HG02970 (cell line): ENCODE measurements at regions not wholly inside any gene's neighbourhood (a gene's known extent, or its start where the extent isn't known, plus 50 kb on each side); places are given as distances from the start of the nearest gene placed in this dataset.

ENCODE experiments used
- ATAC-seq: cut with Tn5 transposase; IDR thresholded peaks from one replicate; pipeline ENCODE4 v1.9.1; 2021; ENCODE audit warnings: mild to moderate bottlenecking, moderate library complexity, moderate number of reproducible peaks; ENCODE audit not compliant: unreplicated experiment, low FRiP score

DNA sequence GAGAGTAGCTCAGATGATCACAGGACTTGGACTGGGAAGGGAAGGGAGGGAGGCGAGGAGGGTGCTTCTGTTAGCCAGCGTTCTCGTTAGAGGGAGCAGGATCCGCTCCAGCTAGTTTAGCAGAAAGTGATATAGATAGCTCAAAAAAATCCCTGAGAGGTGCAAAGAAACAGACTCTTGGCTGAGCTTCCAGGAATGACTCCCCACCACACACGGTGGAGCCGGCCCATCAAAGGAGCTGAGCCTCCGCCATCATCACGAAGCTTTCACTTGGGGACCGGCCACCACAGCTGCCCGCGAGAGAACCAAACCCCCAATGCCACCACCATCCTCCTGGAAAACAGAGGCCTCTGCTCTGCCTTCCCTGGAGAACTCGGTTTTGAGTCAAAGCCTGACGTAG, 124.6 kb upstream of the BCL2L14 start:
- ATAC-seq: no peak

DNA sequence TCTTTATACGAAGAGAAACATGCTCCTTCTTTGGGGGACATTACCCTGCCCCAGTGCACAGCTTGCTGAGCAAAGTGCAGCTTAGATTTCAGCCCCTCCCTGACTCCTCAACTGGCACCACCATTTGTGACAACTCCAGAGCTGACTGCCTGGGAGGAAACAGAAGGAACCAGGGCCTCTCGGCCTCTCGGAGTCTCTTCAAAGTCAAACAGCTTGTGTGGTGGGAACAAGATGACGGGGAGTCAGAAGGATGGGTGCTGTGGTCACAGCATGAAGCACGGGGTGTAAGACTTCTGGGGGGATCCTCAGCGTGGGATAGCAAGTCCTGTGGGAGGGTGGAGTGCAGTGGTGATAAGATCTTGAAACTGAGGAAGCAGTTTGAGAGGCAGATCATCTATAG, 123.5 kb upstream of the BCL2L14 start:
- ATAC-seq: no peak

DNA sequence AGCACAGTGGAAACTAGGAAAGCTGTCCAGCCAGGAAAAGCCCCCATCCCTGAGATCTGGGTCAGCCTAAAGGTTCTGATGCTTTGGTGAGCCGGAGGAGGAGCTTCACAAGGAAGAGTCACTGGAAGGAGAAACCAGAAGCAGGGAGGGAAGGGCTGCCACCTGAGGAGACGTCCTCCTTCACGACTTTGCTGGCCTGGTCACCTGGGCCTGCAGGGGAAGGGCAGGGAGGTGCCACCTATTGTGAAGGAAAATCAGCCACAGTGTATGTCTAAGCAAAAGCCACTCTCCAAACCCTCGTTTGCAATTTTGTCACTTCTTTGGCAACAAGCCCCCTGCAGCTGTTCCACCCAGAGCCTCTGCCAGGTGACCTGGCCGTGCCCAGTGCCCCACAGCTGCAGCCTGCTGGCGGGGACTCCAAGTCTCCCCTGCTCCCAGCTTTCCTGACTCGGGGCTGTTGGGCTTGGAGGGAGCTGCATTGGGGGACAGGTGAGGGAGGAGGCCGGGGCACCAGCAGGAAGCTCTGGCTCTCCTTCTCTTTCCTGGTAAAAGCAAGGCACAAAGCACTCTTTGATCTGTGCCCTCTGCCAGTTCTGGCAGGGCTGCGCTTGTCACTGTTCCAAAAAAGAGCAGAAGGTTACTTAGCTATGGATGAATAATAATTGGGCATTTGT, 120.9 kb upstream of the BCL2L14 start:
- ATAC-seq: no peak

DNA sequence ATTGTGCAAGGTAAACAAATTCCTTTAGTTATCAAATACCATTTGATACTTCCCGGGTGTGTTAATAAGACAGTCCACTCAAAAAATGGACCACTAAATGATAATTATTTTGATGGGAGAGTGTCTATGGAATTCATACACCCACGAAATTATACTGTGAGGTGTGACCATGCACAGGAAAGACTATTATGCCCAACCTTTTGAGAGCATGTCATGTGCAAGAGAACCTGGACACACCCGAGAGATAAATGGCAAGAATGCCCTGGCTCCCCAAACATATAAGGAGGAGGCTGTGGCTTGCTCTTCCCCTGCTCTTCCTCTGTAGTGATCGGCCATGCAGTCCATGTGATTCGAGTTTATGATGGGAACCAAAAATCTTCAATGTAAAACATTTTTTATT, 119.5 kb upstream of the BCL2L14 start:
- ATAC-seq: no peak

DNA sequence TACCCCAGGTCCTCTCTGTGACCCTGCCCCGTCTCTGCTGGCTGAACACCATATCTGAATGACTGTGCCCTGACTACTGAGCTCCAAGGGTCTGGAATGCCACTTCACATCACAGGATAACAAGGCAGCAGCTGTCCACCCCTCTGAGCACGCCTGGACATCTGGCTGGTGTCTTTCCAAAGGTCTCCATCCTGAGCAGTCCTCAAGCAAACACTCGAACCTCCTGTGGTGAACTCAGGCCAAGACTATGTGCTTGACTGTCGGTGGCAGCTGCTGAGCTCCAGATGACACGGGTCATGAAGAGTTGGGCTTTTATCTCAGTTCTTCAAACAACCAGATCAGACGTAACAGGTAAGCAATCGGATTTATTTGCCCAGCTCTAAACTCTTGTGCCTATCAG, 117.2 kb upstream of the BCL2L14 start:
- ATAC-seq: no peak

DNA sequence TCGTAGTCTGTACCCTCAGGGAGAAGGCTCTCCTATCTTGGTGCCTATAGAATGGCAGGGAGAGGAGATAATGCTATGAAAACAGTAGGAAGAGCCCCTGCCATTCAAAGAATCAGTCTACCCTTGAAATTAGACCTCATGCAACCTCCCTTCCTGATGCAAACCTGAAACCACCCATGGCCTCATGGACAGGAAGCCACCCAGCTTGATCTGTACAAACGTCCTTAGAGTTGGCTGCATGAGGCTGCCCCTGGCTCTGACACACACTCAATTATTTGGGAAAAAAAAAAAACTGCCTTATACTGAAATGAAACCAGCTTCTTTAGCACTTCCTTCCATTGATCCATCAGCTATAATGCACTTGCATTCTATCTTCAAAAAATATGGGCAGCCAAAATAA, 116.6 kb upstream of the BCL2L14 start:
- ATAC-seq: no peak

DNA sequence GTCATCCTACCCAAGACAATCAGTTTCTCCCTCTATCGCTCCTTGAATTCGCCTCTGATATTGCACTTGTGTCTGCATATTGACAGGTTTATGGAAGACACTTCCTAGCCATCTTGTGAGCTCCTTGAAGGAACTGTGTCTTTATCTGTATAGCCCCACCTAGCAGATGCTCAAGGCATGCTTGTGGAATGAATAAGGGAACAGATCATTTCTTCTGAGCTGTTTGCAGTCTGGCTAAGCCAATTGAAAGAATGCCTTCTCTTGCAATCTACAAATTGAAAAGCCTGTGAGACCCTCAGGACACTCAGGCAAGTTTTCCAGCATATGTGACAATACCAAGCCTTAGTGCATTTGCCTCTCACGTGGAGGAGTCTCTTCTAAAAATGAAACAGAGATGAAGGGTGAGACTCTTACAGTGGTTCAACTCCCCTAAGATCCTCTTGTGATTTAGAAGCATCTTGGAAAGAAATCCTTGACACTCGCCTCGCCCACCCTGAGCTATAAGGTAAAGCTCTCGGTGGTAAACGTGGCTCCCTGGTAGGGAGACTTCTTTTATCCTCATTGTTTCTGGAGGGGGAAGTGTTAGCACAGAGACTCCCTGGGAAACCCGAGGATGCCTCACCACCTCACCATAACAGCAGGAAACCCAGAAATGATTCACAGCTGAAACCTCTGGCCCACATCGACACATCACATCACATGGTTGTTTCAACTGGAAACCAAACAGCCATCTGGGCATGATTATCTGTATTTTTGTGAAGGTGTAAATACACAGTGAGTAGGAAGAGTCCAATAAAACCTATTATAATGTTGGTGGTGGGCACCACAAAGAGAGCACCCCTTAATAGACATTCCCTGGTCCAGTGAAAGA, 112.3 kb upstream of the BCL2L14 start:
- no peak for ATAC-seq

DNA sequence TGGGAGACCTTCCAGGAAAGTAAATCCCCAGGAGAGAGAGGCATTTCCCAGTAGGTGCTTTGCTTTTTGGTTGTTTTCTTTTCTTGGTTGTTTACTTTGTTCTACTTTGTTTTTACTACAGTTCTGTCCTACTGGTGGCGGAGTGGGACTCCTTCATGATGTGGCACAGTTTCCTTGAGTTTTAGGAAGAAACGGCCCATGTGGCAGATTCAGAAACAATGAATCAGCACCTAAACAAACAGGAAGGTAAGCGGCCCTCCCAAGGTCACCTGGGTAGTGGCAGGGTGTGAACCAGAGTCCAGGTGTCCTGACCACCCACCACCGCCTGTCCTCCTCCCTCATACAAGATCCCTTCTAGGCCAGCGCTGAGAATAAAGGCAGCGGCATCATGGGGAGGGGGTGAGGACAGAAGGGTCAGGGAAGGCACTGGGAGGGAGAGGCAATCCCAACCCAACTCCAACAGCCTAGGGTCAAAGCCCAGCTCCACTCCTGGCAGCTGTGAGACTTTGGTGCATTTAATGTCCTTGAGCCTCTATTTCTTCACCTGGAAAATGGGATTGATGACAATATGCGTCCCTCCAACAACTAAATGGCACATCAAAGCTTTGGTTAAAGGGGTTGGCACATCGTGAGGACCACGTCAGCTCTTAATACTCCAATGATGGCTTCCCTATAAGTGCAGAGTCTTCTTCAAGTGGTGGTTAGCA, 111.5 kb upstream of the BCL2L14 start:
- ATAC-seq: no peak

DNA sequence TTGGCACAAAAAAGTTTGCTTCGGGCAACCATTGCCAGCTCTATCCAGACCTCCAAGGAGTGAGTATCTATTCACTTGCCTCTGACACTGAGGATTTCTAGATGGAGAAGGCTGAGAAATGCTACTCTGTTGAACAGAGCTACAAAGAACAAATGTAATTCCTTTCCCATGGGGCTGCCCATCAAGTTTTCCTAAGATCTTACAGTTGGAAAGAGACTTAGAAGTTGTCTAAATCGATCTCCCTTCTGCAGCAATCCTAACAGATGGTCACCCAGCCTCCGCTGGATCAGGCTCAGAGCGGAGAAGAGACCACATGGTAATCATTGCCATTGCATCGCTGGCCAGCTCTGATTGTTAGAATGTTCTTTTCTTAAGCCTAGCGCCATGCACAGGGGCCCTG, 110.1 kb upstream of the BCL2L14 start:
- ATAC-seq: no peak

DNA sequence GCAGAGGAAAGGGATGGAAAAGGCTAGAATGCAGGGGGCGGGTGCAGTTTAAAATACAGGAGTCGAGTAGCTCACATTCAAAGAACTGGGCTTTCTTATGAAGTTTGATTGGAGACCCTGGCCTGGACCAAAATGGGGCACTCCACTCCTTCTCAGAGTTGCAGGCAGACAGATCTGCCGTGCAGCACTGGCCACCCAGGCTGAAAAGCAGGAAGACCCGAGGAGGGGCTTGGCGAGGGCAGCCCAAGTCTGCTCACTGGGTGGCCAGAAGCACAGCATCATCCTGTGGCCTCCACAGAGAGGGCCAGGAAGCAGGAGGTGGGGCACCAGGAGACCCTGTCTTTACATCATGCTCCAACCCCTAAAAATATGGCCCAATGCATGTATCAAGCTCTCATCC, 109.1 kb upstream of the BCL2L14 start:
- no peak for ATAC-seq

DNA sequence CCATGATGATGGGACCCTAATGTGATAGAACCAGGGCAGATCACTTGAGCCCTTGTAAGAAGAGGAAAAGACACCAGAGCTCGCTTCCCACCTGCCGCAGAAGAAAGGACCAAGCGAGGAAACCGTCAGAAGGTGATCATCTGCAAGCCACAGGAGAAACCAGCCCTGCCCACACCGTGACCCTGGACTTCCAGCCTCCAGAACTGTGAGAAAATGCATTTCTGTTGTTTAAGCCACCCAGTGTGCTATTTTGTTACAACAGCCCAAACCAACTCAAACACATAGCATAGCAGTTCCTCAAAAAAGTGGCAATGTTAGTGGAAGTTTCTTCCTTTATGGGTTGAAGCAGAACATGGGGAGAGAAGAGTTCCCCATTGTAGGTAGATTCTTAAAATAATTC, 107.9 kb upstream of the BCL2L14 start:
- ATAC-seq: no peak

DNA sequence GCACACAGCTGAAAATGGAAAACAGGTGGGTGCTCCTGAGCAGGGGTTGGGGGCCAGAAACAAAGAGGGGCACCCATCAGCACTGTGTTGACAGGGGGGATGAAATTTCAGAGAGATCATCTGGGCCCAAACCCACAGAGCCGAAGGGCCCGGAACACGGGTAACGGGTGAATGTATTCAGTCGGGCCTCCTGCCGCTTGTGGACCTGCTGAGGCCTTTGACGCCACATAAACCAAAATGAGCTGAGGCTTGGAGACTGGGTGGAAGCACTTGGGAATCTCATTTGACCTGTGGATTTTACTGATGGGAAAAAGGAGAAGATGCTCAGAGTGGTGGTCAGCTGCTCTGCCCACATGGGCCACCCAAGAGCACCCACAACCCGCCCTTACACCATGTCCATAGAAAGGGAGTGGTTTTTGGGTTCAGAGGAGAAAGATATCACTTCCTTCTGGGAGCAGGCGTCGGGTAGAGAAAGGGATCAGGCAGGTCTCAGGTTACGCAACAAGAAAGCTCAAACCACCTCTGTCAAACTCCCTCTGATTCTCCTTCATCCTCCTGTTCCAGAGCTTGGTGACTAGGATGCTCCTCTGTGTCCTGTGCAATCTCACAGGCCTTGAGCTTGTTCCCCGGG, 106.8 kb upstream of the BCL2L14 start:
- no peak for ATAC-seq

DNA sequence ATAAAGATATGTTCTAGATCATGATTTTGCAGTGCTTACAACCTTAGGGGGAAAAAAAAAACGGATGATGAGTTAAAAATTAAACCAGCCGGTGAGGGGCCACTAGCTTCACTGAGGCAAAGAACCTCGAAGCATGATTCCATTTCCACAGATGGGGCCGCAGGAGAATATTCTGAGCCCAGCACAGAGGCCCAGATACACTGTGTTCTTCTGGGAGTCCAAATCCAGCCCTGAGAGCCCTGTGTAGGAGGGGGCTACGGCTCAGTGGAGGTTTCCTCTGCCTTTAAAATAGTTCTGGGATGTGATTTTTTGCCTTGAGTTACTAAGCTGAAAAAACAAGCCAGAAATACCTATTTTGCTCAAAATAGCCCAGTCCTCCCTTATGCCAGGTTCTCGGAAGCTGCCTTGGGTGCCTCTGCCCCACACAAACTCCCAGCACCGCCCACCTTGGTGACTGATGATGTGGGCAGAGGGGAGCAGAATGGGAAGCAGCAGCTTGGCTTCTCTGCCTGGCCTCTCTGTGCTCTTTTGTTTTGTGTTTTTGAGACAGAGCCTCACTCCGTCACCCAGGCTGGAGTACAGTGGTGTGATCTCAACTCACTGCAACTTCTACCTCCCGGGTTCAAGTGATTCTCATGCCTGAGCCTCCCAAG, 105.4 kb upstream of the BCL2L14 start:
- no peak for ATAC-seq

DNA sequence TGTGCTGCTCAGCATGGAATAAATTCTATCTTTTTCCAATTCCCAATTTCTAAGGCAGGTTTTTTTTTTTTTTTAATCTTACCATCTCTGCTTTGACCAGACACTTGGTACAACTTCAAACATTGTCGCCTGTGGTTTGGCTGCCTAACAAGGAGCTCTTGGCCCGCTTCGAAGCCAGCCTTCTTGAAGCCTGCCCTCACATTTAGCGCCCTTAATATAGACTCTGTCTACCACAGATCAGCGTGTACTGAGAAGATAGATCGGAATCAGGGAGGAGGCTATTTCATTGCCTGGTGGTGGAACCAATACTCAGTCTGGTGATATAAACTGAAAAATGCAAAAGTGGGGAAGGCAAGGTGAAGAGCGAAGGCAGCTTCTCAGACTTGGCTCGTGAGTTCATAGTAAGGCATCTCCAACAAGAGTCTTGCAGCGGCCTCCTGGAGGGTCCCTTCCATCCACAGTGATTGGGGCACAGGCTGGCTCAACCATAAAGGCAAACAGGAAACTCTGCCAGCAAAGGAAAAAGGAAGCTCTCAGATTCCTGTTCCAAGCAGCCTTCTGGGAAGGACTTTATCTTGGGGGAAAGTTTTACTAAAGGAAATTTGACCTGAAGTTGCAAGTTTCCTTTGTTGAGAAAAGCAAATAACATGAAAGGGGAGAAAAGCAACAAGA, 103.2 kb upstream of the BCL2L14 start:
- no peak for ATAC-seq

DNA sequence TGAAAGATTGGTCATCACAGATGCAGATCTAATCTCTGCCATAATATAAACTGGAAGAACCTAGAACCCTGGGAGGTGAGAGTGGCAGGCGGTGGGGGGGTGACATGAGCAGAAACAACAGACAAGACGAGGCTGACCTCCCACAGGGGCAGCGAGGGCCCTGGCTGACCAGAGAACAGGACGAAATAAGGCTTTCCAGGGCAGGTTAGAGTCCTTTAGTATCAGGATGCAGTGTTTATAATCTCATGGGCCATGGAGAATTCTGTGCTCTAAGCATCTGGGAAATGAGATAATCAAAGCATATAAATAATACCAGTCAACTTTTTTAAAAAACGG, 102.7 kb upstream of the BCL2L14 start:
- no peak for ATAC-seq

DNA sequence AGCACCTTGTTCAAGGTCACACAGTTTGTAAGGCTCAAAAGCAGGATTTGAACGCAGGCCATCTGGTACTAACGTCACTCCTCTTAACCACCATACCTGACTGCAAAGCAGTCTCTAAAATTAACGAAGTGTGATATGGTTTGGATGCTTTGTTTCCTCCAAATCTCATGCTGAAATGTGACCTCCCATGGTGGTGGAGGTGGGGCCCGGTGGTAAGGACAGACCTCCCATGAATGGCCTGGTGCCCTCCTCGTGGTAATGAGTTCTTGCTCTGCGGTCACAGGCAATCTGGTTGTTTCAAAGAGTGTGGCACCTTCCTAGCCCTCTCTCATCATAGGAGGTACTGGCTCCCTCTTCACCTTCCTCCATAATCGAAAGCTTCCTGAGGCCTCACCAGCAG, 102.2 kb upstream of the BCL2L14 start:
- ATAC-seq: no peak

DNA sequence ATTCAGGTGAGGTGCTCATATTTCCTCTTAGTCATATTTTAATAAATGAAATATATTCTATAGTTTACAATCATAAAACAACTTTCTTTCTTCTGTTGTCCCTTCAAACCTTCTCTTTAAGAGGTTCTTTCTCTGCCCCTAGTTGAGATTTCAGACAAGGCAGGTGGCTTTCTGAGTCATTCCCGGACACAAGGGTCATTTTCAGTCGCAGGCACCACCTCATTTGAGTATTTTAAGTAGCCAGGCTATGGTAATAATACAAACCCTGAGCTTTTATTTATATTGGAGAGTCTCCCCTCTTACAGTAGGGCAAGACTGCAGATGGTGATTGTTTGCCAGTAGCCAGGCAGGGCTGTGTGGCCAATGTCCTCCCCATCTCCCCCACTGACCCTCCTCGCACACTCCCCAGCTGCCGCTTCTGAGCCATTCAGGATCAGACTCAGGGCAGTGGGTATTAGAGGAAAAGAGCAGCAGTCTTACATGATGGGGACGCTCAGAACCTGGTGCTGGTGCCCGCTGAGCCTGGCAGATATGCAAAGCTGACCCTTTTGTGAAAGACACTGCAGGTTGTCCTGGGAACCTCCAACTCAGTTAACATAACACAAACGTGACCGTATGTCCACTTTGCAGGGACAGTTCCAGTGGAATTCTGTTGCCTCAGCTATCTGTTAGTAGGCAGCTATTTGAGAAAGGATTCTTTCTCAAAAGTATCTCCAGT, 101.1 kb upstream of the BCL2L14 start:
- no peak for ATAC-seq

DNA sequence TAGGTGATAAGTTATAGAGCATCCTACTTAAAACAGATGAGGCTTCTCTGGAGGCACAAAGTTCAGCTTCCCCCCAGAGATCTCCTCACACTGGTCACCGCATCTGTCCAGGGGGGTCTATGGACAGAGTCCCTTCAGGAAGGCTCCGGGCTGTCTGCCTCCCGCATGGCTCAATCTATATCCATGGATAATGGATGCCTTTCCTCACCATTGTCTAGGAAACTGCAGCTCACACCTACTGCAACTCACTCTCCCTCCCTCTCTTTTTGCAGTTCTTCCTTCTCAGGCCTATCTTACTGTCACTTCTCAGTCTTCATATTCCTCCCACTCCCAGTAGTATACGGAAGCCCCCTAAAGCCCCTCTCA, 100.6 kb upstream of the BCL2L14 start:
- no peak for ATAC-seq

DNA sequence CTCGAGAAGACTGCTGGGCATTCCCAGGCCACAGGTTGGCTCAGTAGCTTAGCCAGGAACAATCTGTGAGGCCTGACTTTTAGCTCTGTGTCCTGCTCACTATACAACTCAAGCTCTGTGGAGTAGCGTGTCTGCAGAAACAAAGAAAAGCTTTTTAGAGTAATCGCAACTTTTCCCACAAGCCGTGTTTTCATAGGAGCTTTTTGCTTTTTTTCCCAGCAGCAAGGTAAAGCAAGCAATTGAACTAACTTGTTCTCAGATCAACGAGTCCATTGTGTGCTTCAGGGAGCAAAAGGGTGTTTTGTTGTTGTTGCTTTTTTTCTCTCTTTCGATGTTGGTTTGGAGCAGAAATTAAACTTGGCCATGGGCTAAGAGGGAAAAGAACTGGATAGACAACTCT, 97.3 kb upstream of the BCL2L14 start:
- no peak for ATAC-seq

DNA sequence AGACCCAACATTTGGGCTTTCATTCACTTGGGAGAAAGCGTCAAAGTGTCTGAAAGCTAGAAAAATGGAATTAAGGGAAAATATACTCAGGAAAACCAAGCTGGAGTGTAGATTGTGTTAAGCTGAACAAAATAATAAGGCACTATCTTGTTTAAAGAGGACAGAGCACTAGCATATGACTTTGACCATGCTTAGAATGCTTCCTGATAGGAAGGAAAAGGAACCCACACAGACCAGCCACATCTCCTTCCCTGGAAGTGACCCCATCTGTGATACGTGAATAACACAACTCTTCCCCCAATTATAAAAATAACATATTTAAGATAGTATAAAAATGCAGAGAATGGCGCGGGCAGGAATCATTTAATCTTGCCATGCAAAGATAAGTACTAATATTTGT, 94.7 kb upstream of the BCL2L14 start:
- ATAC-seq: no peak
